HCT116 (cell line): ENCODE measurements at regions not wholly inside any gene's neighbourhood (a gene's known extent, or its start where the extent isn't known, plus 50 kb on each side); places are given as distances from the start of the nearest gene placed in this dataset.

Source experiments
- EZH2 ChIP-seq: fragments of 200-600 bp; sonication (generic); IDR thresholded peaks from 2 replicates; pipeline ENCODE4 v1.6.1; 2017; ENCODE audit warnings: antibody characterized with exemption, mixed run types
- EZH2phosphoT487 ChIP-seq: fragments of 200-600 bp; IDR thresholded peaks from 2 replicates; pipeline ENCODE4 v1.6.1; 2018; ENCODE audit warnings: antibody characterized with exemption, borderline replicate concordance
- POLR2A ChIP-seq: IDR thresholded peaks from 2 replicates; pipeline ENCODE4 v1.7.0; 2011; ENCODE audit warnings: borderline replicate concordance; ENCODE audit not compliant: insufficient read depth, insufficient read length; ENCODE audit errors: extremely low read depth
- POLR2AphosphoS5 ChIP-seq: IDR thresholded peaks from 2 replicates; pipeline ENCODE4 v1.6.1; 2011; ENCODE audit warnings: mild to moderate bottlenecking, low read depth, low read length, moderate library complexity
- SIN3A ChIP-seq: IDR thresholded peaks from 2 replicates; pipeline ENCODE4 v1.6.1; 2012; ENCODE audit warnings: low read depth
- SP1 ChIP-seq: IDR thresholded peaks from 2 replicates; pipeline ENCODE4 v1.6.1; 2012; ENCODE audit warnings: low read depth
- TCF7L2 ChIP-seq: IDR thresholded peaks from 2 replicates; pipeline ENCODE4 v1.7.0; 2011; ENCODE audit warnings: borderline replicate concordance, inconsistent platforms; ENCODE audit not compliant: insufficient read depth, insufficient read length; ENCODE audit errors: extremely low read depth
- ZFX ChIP-seq: fragments of 450-650 bp; IDR thresholded peaks from 2 replicates; pipeline ENCODE4 v1.6.1; 2017
- TF ChIP-seq, protein P1 (sequence below), 3 experiments: fragments of 200-600 bp in 1 of 3; sonication (generic) in 1 of 3; IDR thresholded peaks in 2 of 3; conservative IDR thresholded peaks in 1 of 3; 2 replicates each; pipeline ENCODE4 v1.5.1; 2012 to 2017; ENCODE audit warnings: low read depth in 2 of 3, low read length in 2 of 3, antibody characterized with exemption in 1 of 3, borderline replicate concordance in 1 of 3, control low read depth in 1 of 3, mild to moderate bottlenecking in 1 of 3, mixed read lengths in 1 of 3, mixed run types in 1 of 3, moderate library complexity in 1 of 3; ENCODE audit not compliant: insufficient read depth in 1 of 3
- TF ChIP-seq, protein P2 (sequence below): IDR thresholded peaks from 2 replicates; pipeline ENCODE4 v1.6.1; 2012
- TF ChIP-seq, protein P3 (sequence below): IDR thresholded peaks from 2 replicates; pipeline ENCODE4 v1.6.1; 2012; ENCODE audit warnings: low read depth
- TF ChIP-seq, protein P4 (sequence below): IDR thresholded peaks from 2 replicates; pipeline ENCODE4 v1.6.1; 2012

DNA sequence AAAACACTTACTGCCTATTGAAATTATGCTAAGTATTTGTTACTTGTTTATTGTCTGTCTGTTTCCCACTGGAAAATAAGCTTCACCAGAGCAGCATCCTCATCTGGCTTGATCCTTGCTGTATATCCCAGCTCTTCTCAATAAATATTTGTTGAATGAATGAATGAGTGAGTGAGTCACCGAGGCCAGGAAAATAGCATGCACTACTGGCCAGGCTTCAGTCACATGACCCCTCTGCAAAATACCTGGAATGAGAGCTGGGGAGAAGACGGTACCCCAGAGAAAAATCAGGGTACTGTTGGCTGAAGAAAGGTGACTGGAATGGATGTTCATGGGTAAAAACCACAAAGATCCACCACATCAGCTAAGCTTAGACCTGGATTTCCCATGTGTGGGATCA is 331.9 kb downstream of the SHQ1 start:
- TF ChIP-seq, protein P1, sequence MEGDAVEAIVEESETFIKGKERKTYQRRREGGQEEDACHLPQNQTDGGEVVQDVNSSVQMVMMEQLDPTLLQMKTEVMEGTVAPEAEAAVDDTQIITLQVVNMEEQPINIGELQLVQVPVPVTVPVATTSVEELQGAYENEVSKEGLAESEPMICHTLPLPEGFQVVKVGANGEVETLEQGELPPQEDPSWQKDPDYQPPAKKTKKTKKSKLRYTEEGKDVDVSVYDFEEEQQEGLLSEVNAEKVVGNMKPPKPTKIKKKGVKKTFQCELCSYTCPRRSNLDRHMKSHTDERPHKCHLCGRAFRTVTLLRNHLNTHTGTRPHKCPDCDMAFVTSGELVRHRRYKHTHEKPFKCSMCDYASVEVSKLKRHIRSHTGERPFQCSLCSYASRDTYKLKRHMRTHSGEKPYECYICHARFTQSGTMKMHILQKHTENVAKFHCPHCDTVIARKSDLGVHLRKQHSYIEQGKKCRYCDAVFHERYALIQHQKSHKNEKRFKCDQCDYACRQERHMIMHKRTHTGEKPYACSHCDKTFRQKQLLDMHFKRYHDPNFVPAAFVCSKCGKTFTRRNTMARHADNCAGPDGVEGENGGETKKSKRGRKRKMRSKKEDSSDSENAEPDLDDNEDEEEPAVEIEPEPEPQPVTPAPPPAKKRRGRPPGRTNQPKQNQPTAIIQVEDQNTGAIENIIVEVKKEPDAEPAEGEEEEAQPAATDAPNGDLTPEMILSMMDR (IDR thresholded peaks at IDR 0.05 in 2 of 3, conservative IDR thresholded peaks at IDR 0.05 in 1 of 3; ENCODE audit: borderline replicate concordance in 1 of 3, insufficient read depth in 1 of 3, low read depth in 2 of 3, low read length in 2 of 3), result no peak
- TF ChIP-seq POLR2A, result no peak
- TF ChIP-seq, protein P2, sequence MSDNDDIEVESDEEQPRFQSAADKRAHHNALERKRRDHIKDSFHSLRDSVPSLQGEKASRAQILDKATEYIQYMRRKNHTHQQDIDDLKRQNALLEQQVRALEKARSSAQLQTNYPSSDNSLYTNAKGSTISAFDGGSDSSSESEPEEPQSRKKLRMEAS, result no peak
- TF ChIP-seq SIN3A, result no peak
- no peak for TF ChIP-seq POLR2AphosphoS5
- TF ChIP-seq ZFX, result no peak
- TF ChIP-seq EZH2, result no peak
- TF ChIP-seq SP1, result no peak
- TF ChIP-seq, protein P3, sequence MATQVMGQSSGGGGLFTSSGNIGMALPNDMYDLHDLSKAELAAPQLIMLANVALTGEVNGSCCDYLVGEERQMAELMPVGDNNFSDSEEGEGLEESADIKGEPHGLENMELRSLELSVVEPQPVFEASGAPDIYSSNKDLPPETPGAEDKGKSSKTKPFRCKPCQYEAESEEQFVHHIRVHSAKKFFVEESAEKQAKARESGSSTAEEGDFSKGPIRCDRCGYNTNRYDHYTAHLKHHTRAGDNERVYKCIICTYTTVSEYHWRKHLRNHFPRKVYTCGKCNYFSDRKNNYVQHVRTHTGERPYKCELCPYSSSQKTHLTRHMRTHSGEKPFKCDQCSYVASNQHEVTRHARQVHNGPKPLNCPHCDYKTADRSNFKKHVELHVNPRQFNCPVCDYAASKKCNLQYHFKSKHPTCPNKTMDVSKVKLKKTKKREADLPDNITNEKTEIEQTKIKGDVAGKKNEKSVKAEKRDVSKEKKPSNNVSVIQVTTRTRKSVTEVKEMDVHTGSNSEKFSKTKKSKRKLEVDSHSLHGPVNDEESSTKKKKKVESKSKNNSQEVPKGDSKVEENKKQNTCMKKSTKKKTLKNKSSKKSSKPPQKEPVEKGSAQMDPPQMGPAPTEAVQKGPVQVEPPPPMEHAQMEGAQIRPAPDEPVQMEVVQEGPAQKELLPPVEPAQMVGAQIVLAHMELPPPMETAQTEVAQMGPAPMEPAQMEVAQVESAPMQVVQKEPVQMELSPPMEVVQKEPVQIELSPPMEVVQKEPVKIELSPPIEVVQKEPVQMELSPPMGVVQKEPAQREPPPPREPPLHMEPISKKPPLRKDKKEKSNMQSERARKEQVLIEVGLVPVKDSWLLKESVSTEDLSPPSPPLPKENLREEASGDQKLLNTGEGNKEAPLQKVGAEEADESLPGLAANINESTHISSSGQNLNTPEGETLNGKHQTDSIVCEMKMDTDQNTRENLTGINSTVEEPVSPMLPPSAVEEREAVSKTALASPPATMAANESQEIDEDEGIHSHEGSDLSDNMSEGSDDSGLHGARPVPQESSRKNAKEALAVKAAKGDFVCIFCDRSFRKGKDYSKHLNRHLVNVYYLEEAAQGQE, result no peak
- no peak for TF ChIP-seq TCF7L2
- TF ChIP-seq EZH2phosphoT487, result no peak
- TF ChIP-seq, protein P4, sequence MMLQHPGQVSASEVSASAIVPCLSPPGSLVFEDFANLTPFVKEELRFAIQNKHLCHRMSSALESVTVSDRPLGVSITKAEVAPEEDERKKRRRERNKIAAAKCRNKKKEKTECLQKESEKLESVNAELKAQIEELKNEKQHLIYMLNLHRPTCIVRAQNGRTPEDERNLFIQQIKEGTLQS, result no peak
